ENCODE measurements at regions not wholly inside any gene's neighbourhood (a gene's known extent, or its start where the extent isn't known, plus 50 kb on each side); places are given as distances from the start of the nearest gene placed in this dataset.

GRCh38 chr10:130887170-130887569 lies 424.4 kb downstream of the TCERG1L start:
- Mint-ChIP-seq H3K27ac (no peak overlapping the region), H3K36me3 (no peaks in the 10 kb centered on the region), H3K9me3 (ENCODE audit: low read depth) (no peaks in the 10 kb centered on the region), H3K4me3 (no peak overlapping the region), H3K4me1 (no peaks in the 10 kb centered on the region), H3K27me3 (no peaks in the 10 kb centered on the region)
- CTCF ChIA-PET: no interaction called here
- ATAC-seq (no peak), DNase-seq (no peak)

GRCh38 chr10:130888493-130888892 lies 423.0 kb downstream of the TCERG1L start:
- CTCF ChIA-PET: no interaction called here
- ATAC-seq (no peak), DNase-seq (no peak)
- H3K27ac Mint-ChIP-seq: no peak overlapping the region
- no peaks in the 10 kb centered on the region for H3K4me1 Mint-ChIP-seq
- H3K4me3 Mint-ChIP-seq: no peak overlapping the region
- no peaks in the 10 kb centered on the region for H3K9me3 Mint-ChIP-seq (ENCODE audit: low read depth)
- H3K36me3 Mint-ChIP-seq: no peaks in the 10 kb centered on the region
- no peaks in the 10 kb centered on the region for H3K27me3 Mint-ChIP-seq

- Mint-ChIP-seq H3K36me3 (no peaks in the 10 kb centered on the region), H3K4me1 (no peaks in the 10 kb centered on the region), H3K9me3 (ENCODE audit: low read depth) (no peaks in the 10 kb centered on the region), H3K27ac (no peak overlapping the region), H3K4me3 (no peak overlapping the region), H3K27me3 (no peaks in the 10 kb centered on the region)
- DNase-seq: no peak
- ATAC-seq: no peak
- CTCF ChIA-PET: no interaction called here
Measured at GRCh38 chr10:130889240-130889639, 422.3 kb downstream of the TCERG1L start.

- Mint-ChIP-seq H3K27me3 (no peaks in the 10 kb centered on the region), H3K4me1 (no peaks in the 10 kb centered on the region), H3K9me3 (ENCODE audit: low read depth) (no peaks in the 10 kb centered on the region), H3K4me3 (no peak overlapping the region), H3K27ac (no peak overlapping the region), H3K36me3 (no peaks in the 10 kb centered on the region)
- no peak for ATAC-seq
- DNase-seq: no peak
- CTCF ChIA-PET: no interaction called here
Measured at GRCh38 chr10:130889780-130890179, 421.7 kb downstream of the TCERG1L start.

- no peak for DNase-seq
- CTCF ChIA-PET: no interaction called here
Measured at GRCh38 chr10:130891066-130891465, 420.5 kb downstream of the TCERG1L start.

GRCh38 chr10:130894471-130894870 lies 417.1 kb downstream of the TCERG1L start:
- CTCF ChIA-PET: no interaction called here
- Mint-ChIP-seq H3K27me3 (no peaks in the 10 kb centered on the region), H3K4me1 (no peaks in the 10 kb centered on the region)

More at GRCh38 chr10:130891066-130891465, 420.5 kb downstream of the TCERG1L start:
- no peak for ATAC-seq
- H3K27me3 Mint-ChIP-seq: no peaks in the 10 kb centered on the region
- H3K9me3 Mint-ChIP-seq (ENCODE audit: low read depth): no peaks in the 10 kb centered on the region
- H3K4me1 Mint-ChIP-seq: no peaks in the 10 kb centered on the region
- no peaks in the 10 kb centered on the region for H3K36me3 Mint-ChIP-seq
- H3K4me3 Mint-ChIP-seq: no peak overlapping the region
- H3K27ac Mint-ChIP-seq: no peak overlapping the region

GRCh38 chr10:130895161-130895560 lies 416.4 kb downstream of the TCERG1L start:
- ATAC-seq (no peak), DNase-seq (no peak)
- CTCF ChIA-PET: no interaction called here
- Mint-ChIP-seq H3K27ac (no peak overlapping the region), H3K9me3 (ENCODE audit: low read depth) (no peaks in the 10 kb centered on the region), H3K4me1 (no peaks in the 10 kb centered on the region), H3K36me3 (no peaks in the 10 kb centered on the region), H3K4me3 (no peak overlapping the region), H3K27me3 (no peaks in the 10 kb centered on the region)

More at GRCh38 chr10:130894471-130894870, 417.1 kb downstream of the TCERG1L start:
- DNase-seq (no peak), ATAC-seq (no peak)
- Mint-ChIP-seq H3K4me3 (no peak overlapping the region), H3K27ac (no peak overlapping the region), H3K9me3 (ENCODE audit: low read depth) (no peaks in the 10 kb centered on the region), H3K36me3 (no peaks in the 10 kb centered on the region)

GRCh38 chr10:130897815-130898214 lies 413.7 kb downstream of the TCERG1L start:
- no peaks in the 10 kb centered on the region for H3K9me3 Mint-ChIP-seq (ENCODE audit: low read depth)
- H3K27me3 Mint-ChIP-seq: no peaks in the 10 kb centered on the region
- ATAC-seq: no peak
- CTCF ChIA-PET: no interaction called here
- no peaks in the 10 kb centered on the region for H3K4me1 Mint-ChIP-seq
- H3K4me3 Mint-ChIP-seq: no peak overlapping the region
- DNase-seq: no peak
- no peaks in the 10 kb centered on the region for H3K36me3 Mint-ChIP-seq
- no peak overlapping the region for H3K27ac Mint-ChIP-seq

GRCh38 chr10:130898381-130898780 lies 413.1 kb downstream of the TCERG1L start:
- CTCF ChIA-PET: no interaction called here
- Mint-ChIP-seq H3K27me3 (no peaks in the 10 kb centered on the region), H3K4me1 (no peaks in the 10 kb centered on the region), H3K27ac (no peak overlapping the region), H3K36me3 (no peaks in the 10 kb centered on the region), H3K9me3 (ENCODE audit: low read depth) (no peaks in the 10 kb centered on the region), H3K4me3 (no peak overlapping the region)
- ATAC-seq (no peak), DNase-seq (no peak)

- Mint-ChIP-seq H3K4me1 (no peaks in the 10 kb centered on the region), H3K27me3 (no peaks in the 10 kb centered on the region), H3K4me3 (no peak overlapping the region), H3K27ac (no peak overlapping the region), H3K36me3 (no peaks in the 10 kb centered on the region), H3K9me3 (ENCODE audit: low read depth) (no peaks in the 10 kb centered on the region)
- DNase-seq (no peak), ATAC-seq (no peak)
- CTCF ChIA-PET: no interaction called here
Measured at GRCh38 chr10:130899856-130900255, 411.7 kb downstream of the TCERG1L start.

GRCh38 chr10:130900441-130901160 lies 410.9 kb downstream of the TCERG1L start:
- H3K27me3 Mint-ChIP-seq: no peaks in the 10 kb centered on the region
- no peak overlapping the region for H3K4me3 Mint-ChIP-seq
- DNase-seq: no peak
- no peak overlapping the region for H3K27ac Mint-ChIP-seq
- no peaks in the 10 kb centered on the region for H3K4me1 Mint-ChIP-seq
- ATAC-seq: no peak
- no peaks in the 10 kb centered on the region for H3K9me3 Mint-ChIP-seq (ENCODE audit: low read depth)
- CTCF ChIA-PET: no interaction called here
- no peaks in the 10 kb centered on the region for H3K36me3 Mint-ChIP-seq

GRCh38 chr10:130901311-130902165 lies 410.0 kb downstream of the TCERG1L start:
- Mint-ChIP-seq H3K4me1 (no peaks in the 10 kb centered on the region), H3K4me3 (no peak overlapping the region), H3K9me3 (ENCODE audit: low read depth) (no peaks in the 10 kb centered on the region), H3K27me3 (no peaks in the 10 kb centered on the region), H3K27ac (no peak overlapping the region), H3K36me3 (no peaks in the 10 kb centered on the region)
- CTCF ChIA-PET: no interaction called here
- ATAC-seq: no peak
- DNase-seq: no peak

GRCh38 chr10:130902471-130902870 lies 409.1 kb downstream of the TCERG1L start:
- ATAC-seq (no peak), DNase-seq (no peak)
- Mint-ChIP-seq H3K27me3 (no peaks in the 10 kb centered on the region), H3K4me1 (no peaks in the 10 kb centered on the region), H3K9me3 (ENCODE audit: low read depth) (no peaks in the 10 kb centered on the region), H3K36me3 (no peaks in the 10 kb centered on the region), H3K4me3 (no peak overlapping the region), H3K27ac (no peak overlapping the region)
- CTCF ChIA-PET: no interaction called here

- H3K27ac Mint-ChIP-seq: no peak overlapping the region
- CTCF ChIA-PET: no interaction called here
Measured at GRCh38 chr10:130902929-130903328, 408.6 kb downstream of the TCERG1L start.

More at GRCh38 chr10:130902929-130903328, 408.6 kb downstream of the TCERG1L start:
- DNase-seq: no peak
- Mint-ChIP-seq H3K36me3 (no peaks in the 10 kb centered on the region), H3K27me3 (no peaks in the 10 kb centered on the region), H3K4me1 (no peaks in the 10 kb centered on the region), H3K9me3 (ENCODE audit: low read depth) (no peaks in the 10 kb centered on the region), H3K4me3 (no peak overlapping the region)
- no peak for ATAC-seq

Data from activated CD8-positive, alpha-beta memory T cell treated with anti-CD3 and anti-CD28 coated beads, Interleukin-2, amount 10 ng/mL, durations not matched to agents 7 days and 5 days (primary cell).